ENCODE measurements at regions not wholly inside any gene's neighbourhood (a gene's known extent, or its start where the extent isn't known, plus 50 kb on each side); places are given as distances from the start of the nearest gene placed in this dataset.

DNA sequence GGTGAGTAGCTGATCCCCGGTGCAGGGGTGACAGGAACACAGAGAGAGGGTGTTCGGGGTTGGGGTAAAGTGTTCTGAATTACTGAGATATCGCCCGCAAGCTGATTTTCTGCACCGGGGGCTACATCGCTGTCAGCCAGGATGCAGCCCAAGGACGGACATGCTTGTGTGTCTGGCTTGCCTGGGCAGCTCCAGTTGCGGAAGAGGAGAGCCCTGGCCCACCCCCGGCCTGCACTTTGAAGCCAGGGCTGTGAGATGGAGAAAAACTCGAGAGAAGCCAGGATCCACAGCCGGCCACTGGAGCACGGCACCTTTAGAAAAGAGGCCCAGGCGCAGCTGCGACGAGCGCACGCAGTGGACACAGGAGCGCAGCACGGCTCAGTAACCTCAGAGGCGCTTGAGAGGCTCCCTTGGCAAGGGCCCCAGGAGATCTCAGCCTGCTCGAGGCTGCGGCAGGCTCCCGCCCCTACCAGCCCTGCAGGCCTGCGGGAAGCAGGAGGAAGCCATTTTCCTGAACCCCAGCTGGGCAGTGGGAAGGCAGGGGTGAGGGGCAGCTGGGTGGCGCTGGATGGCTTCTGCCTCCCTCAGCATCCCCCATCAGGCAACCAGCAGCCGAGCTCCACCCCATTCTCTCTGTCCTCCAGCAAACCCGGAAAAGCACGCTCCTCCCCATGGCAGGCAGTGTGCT is 59.2 kb downstream of the C9orf50 start:
- no peak for TF ChIP-seq EZH2 (IDR thresholded peaks at IDR 0.05; ENCODE audit: insufficient read depth, poor library complexity, severe bottlenecking)
- no peak for TF ChIP-seq EZH2phosphoT487 (IDR thresholded peaks at IDR 0.05; ENCODE audit: insufficient read depth, low read depth)

Data from GM23248 (cell line).